Caco-2 (cell line): ENCODE measurements at regions not wholly inside any gene's neighbourhood (a gene's known extent, or its start where the extent isn't known, plus 50 kb on each side); places are given as distances from the start of the nearest gene placed in this dataset.

Experiments used
- BruUV-seq: library from RNA; stranded (reverse); fragments of 400-500 nt; replicated peaks from 2 replicates; lab custom pipeline; 2021; lab: Mats Ljungman, UMichigan
- CTCF ChIA-PET: fragments of 300-600 bp; sonication (Branson Sonifier 250); formaldehyde crosslinking; loops from one replicate; lab custom pipeline; 2022; ENCODE audit warnings: antibody characterized with exemption; lab: Charles Lee
- POLR2A ChIA-PET: fragments of 300-600 bp; sonication (Branson Sonifier 250); formaldehyde crosslinking; loops from one replicate; lab custom pipeline; 2022; ENCODE audit warnings: antibody characterized with exemption; lab: Charles Lee
- DNase-seq, 2 experiments: peaks; one replicate each; pipeline versions ENCODE4 v3.0.0 to v3.0.0-alpha.2; 2020 to 2022
- H3K27me3 ChIP-seq: replicated peaks from 2 replicates; pipeline ENCODE4 v1.6.0; 2011; ENCODE audit warnings: low read length; ENCODE audit not compliant: control insufficient read depth, insufficient read depth
- H3K36me3 ChIP-seq: 2 replicates; pipeline ENCODE4 v1.5.1; 2011; ENCODE audit warnings: low read length; ENCODE audit not compliant: control insufficient read depth, insufficient read depth
- H3K4me1 ChIP-seq: fragments of 250-450 bp; sonication (Bioruptor Pico); 2 replicates; pipeline ENCODE4 v1.5.1; 2020; ENCODE audit warnings: mild to moderate bottlenecking
- H3K4me3 ChIP-seq: 2 replicates; pipeline ENCODE4 v1.5.1; 2011; ENCODE audit warnings: low read depth, mild to moderate bottlenecking, control low read depth, low read length
- H3K9me3 ChIP-seq: fragments of 250-450 bp; sonication (Bioruptor Pico); 2 replicates; pipeline ENCODE4 v1.5.1; 2020; ENCODE audit warnings: mild to moderate bottlenecking, moderate library complexity
- H3K27ac Mint-ChIP-seq: one replicate; pipeline ENCODE4 v1.8.0; 2022; ENCODE audit warnings: mixed read lengths; ENCODE audit not compliant: unreplicated experiment
- H3K27me3 Mint-ChIP-seq: one replicate; pipeline ENCODE4 v1.8.0; 2022; ENCODE audit warnings: mixed read lengths; ENCODE audit not compliant: insufficient read depth, unreplicated experiment
- H3K36me3 Mint-ChIP-seq: one replicate; pipeline ENCODE4 v1.8.0; 2022; ENCODE audit warnings: mild to moderate bottlenecking, mixed read lengths; ENCODE audit not compliant: insufficient read depth, unreplicated experiment
- H3K4me1 Mint-ChIP-seq: one replicate; pipeline ENCODE4 v1.8.0; 2022; ENCODE audit warnings: low read depth, mixed read lengths; ENCODE audit not compliant: unreplicated experiment
- H3K4me3 Mint-ChIP-seq: one replicate; pipeline ENCODE4 v1.8.0; 2022; ENCODE audit warnings: mild to moderate bottlenecking, moderate library complexity, mixed read lengths; ENCODE audit not compliant: unreplicated experiment
- H3K9me3 Mint-ChIP-seq: one replicate; pipeline ENCODE4 v1.8.0; 2022; ENCODE audit warnings: mixed read lengths; ENCODE audit not compliant: unreplicated experiment
- intact Hi-C: fragments of 100-400 bp; cut with micrococcal nuclease; formaldehyde crosslinking; loops from one replicate; pipeline ENCODE4 v1.10.0; 2022; ENCODE audit not compliant: unreplicated experiment
- TF ChIP-seq, protein P1 (sequence below), 2 experiments: fragments of 200-600 bp in 1 of 2; IDR thresholded peaks; 1 replicate in 1 of 2; 2 replicates in 1 of 2; pipeline versions ENCODE4 v1.5.1 to v1.8.0; 2011 to 2022; ENCODE audit warnings: antibody characterized with exemption in 1 of 2, control low read depth in 1 of 2, inconsistent platforms in 1 of 2, low read depth in 1 of 2, low read length in 1 of 2, mild to moderate bottlenecking in 1 of 2, moderate library complexity in 1 of 2; ENCODE audit not compliant: insufficient read depth in 1 of 2, severe bottlenecking in 1 of 2, unreplicated experiment in 1 of 2

DNA sequence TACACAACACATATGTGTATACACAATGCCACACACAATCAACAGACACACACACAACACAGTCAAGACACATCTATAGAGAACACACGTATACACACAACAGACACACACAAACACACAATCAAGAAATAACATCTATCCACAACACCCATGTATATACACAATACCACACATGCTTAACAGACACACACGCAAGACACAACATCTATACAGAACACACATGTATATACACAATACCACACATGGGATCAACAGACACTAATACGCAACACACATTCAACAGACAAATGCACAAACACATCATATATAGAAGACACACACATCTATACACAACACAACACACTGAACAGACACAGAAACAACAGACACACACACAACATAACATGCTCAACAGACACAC lies 234.8 kb downstream of the SHOX start:
- H3K27ac Mint-ChIP-seq: no peak overlapping the region
- no peaks in the 10 kb centered on the region for H3K4me1 ChIP-seq
- POLR2A ChIA-PET: no interaction called here
- TF ChIP-seq, protein P1, sequence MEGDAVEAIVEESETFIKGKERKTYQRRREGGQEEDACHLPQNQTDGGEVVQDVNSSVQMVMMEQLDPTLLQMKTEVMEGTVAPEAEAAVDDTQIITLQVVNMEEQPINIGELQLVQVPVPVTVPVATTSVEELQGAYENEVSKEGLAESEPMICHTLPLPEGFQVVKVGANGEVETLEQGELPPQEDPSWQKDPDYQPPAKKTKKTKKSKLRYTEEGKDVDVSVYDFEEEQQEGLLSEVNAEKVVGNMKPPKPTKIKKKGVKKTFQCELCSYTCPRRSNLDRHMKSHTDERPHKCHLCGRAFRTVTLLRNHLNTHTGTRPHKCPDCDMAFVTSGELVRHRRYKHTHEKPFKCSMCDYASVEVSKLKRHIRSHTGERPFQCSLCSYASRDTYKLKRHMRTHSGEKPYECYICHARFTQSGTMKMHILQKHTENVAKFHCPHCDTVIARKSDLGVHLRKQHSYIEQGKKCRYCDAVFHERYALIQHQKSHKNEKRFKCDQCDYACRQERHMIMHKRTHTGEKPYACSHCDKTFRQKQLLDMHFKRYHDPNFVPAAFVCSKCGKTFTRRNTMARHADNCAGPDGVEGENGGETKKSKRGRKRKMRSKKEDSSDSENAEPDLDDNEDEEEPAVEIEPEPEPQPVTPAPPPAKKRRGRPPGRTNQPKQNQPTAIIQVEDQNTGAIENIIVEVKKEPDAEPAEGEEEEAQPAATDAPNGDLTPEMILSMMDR (IDR thresholded peaks at IDR 0.05; ENCODE audit: insufficient read depth in 1 of 2, low read depth in 1 of 2, low read length in 1 of 2, severe bottlenecking in 1 of 2, unreplicated experiment in 1 of 2): no peak
- no peaks in the 10 kb centered on the region for H3K27me3 ChIP-seq
- no peaks in the 10 kb centered on the region; the same call in 1 of the 2 replicates for H3K9me3 ChIP-seq
- no peaks in the 10 kb centered on the region for H3K4me1 Mint-ChIP-seq
- no TSS peak for BruUV-seq
- H3K4me3 ChIP-seq: no peak overlapping the region
- CTCF ChIA-PET: no interaction called here
- no peaks in the 10 kb centered on the region for H3K27me3 Mint-ChIP-seq
- H3K4me3 Mint-ChIP-seq: no peak overlapping the region
- intact Hi-C loops: no loop called here
- H3K9me3 Mint-ChIP-seq: no peaks in the 10 kb centered on the region
- no peaks in the 10 kb centered on the region for H3K36me3 Mint-ChIP-seq
- H3K36me3 ChIP-seq: no peaks in the 10 kb centered on the region
- DNase-seq: no peak

DNA sequence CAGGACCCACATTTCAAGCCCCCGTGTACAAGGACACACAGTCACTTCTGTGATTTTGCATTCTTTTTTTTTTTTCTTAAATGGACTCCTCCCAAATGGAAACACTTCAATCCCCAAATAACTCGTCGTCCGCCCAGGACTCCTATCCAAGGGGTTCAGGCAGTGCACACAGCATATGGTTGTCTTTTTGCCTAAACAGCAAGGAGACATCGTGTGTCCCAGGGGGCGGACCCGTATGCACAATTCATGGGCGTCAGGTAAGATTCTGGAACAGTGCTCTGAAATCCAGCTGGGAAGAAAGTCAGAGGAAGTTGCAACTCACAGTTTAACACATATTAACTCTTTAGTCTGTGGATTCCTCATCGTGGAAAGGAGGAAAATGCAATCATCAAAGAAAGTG lies 231.3 kb downstream of the SHOX start:
- Histone ChIP-seq H3K36me3 (no peaks in the 10 kb centered on the region), H3K4me3 (no peak overlapping the region), H3K4me1 (no peaks in the 10 kb centered on the region), H3K9me3 (no peaks in the 10 kb centered on the region; the same call in 1 of the 2 replicates), H3K27me3 (no peaks in the 10 kb centered on the region)
- Mint-ChIP-seq H3K27me3 (no peaks in the 10 kb centered on the region), H3K4me1 (no peaks in the 10 kb centered on the region), H3K36me3 (no peaks in the 10 kb centered on the region), H3K4me3 (no peak overlapping the region), H3K27ac (no peak overlapping the region), H3K9me3 (peaks cover 19% of the 10 kb centered on the region)
- ChIA-PET CTCF (no interaction called here), POLR2A (no interaction called here)
- DNase-seq: no peak
- intact Hi-C loops: no loop called here
- BruUV-seq: no TSS peak
- TF ChIP-seq, protein P1 (IDR thresholded peaks at IDR 0.05; ENCODE audit: insufficient read depth in 1 of 2, low read depth in 1 of 2, low read length in 1 of 2, severe bottlenecking in 1 of 2, unreplicated experiment in 1 of 2): no peak

DNA sequence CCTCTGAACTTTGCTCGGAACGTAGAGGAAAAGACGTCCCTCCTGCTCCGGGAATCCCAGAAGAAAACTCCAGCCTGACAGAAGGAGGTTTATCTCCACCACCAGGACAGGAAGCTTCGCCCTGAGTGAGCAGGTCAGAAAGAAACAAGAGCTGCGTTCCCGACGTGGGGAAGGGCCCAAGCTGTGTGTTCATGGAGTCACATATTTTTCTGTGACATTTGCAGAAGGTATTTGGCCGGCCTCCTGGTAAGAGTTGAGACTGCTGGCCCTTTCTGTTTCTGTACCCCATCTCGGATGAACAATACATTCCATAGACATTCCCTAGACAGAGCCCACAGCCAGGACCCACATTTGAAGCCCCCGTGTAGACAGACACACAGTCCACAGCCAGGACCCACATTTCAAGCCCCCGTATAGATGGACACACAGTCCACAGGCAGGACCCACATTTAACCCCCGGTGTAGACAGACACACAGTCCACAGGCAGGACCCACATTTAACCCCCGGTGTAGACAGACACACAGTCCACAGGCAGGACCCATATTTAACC lies 230.8 kb downstream of the SHOX start:
- TF ChIP-seq, protein P1 (IDR thresholded peaks at IDR 0.05; ENCODE audit: insufficient read depth in 1 of 2, low read depth in 1 of 2, low read length in 1 of 2, severe bottlenecking in 1 of 2, unreplicated experiment in 1 of 2): no peak
- Histone ChIP-seq H3K4me3 (no peak overlapping the region), H3K4me1 (no peaks in the 10 kb centered on the region), H3K36me3 (no peaks in the 10 kb centered on the region), H3K27me3 (no peaks in the 10 kb centered on the region), H3K9me3 (no peaks in the 10 kb centered on the region; the same call in 1 of the 2 replicates)
- no TSS peak for BruUV-seq
- ChIA-PET CTCF (no interaction called here), POLR2A (no interaction called here)
- intact Hi-C loops: no loop called here
- H3K36me3 Mint-ChIP-seq: no peaks in the 10 kb centered on the region
- peaks cover 19% of the 10 kb centered on the region for H3K9me3 Mint-ChIP-seq
- H3K27me3 Mint-ChIP-seq: no peaks in the 10 kb centered on the region
- no peak overlapping the region for H3K27ac Mint-ChIP-seq
- no peak for DNase-seq
- no peaks in the 10 kb centered on the region for H3K4me1 Mint-ChIP-seq
- no peak overlapping the region for H3K4me3 Mint-ChIP-seq
